IMR-90 (cell line): ENCODE measurements at regions not wholly inside any gene's neighbourhood (a gene's known extent, or its start where the extent isn't known, plus 50 kb on each side); places are given as distances from the start of the nearest gene placed in this dataset.

Source experiments
- CTCF ChIP-seq: conservative IDR thresholded peaks from 2 replicates; pipeline ENCODE4 v1.5.1; 2012; ENCODE audit warnings: mild to moderate bottlenecking, low read depth, low read length, improper control_type of control experiment
- SMC3 ChIP-seq: fragments of 150-350 bp; IDR thresholded peaks from 2 replicates; pipeline ENCODE4 v1.6.1; 2016; ENCODE audit warnings: low read depth, mild to moderate bottlenecking, antibody characterized with exemption, low read length, moderate library complexity

- TF ChIP-seq CTCF (no peak), SMC3 (no peak)
Observed at GRCh38 chr5:158642879-158643278, 456.8 kb downstream of the EBF1 start.
